SK-N-MC (cell line): ENCODE measurements at regions not wholly inside any gene's neighbourhood (a gene's known extent, or its start where the extent isn't known, plus 50 kb on each side); places are given as distances from the start of the nearest gene placed in this dataset.

Experiments used
- EZH2 ChIP-seq: fragments of 200-600 bp; sonication (generic); IDR thresholded peaks from one replicate; pipeline ENCODE4 v1.6.1; 2017; ENCODE audit warnings: antibody characterized with exemption
- FOXP2 ChIP-seq: optimal IDR thresholded peaks from 2 replicates; pipeline ENCODE3; 2011; ENCODE audit warnings: mild to moderate bottlenecking, moderate library complexity; ENCODE audit not compliant: insufficient read depth; ENCODE audit errors: extremely low read length, control extremely low read depth
- POLR2AphosphoS5 ChIP-seq: IDR thresholded peaks from 2 replicates; pipeline ENCODE4 v1.6.1; 2012; ENCODE audit warnings: mild to moderate bottlenecking, low read depth, low read length, borderline replicate concordance

- TF ChIP-seq EZH2 (no peak), POLR2AphosphoS5 (no peak), FOXP2 (no peak)
These were observed 310.8 kb downstream of the DRD1 start for GRCh38 chr5:175133185-175133584.
